ENCODE measurements at regions not wholly inside any gene's neighbourhood (a gene's known extent, or its start where the extent isn't known, plus 50 kb on each side); places are given as distances from the start of the nearest gene placed in this dataset.

DNA sequence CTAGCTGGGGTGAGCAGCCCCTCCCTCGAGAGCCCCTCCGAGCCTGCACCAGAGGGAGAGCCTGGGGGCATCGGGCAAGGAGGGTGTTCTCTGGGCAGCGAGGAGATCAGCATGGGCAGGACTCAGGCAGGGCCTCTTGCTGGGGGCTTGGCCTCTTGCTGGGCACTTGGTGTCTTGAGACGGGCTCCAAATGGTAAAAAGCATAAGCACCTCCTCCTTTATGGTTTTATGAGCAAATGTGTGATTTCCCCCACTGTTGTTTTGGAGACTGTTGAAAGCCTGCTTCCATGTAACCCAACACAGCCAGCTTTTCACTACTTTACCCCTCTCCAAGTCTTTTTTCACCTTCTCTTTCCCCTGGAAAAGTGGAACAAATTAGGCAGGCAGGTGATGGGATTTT lies 239.3 kb downstream of the TLE3 start:
- ChIA-PET CTCF (no interaction called here), POLR2A (no interaction called here)
- TF ChIP-seq, protein P1, sequence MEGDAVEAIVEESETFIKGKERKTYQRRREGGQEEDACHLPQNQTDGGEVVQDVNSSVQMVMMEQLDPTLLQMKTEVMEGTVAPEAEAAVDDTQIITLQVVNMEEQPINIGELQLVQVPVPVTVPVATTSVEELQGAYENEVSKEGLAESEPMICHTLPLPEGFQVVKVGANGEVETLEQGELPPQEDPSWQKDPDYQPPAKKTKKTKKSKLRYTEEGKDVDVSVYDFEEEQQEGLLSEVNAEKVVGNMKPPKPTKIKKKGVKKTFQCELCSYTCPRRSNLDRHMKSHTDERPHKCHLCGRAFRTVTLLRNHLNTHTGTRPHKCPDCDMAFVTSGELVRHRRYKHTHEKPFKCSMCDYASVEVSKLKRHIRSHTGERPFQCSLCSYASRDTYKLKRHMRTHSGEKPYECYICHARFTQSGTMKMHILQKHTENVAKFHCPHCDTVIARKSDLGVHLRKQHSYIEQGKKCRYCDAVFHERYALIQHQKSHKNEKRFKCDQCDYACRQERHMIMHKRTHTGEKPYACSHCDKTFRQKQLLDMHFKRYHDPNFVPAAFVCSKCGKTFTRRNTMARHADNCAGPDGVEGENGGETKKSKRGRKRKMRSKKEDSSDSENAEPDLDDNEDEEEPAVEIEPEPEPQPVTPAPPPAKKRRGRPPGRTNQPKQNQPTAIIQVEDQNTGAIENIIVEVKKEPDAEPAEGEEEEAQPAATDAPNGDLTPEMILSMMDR (IDR thresholded peaks at IDR 0.05; ENCODE audit: insufficient read depth, low read length, missing control alignments) = no peak
- H3K4me3 ChIP-seq (ENCODE audit: low read depth, low read length) = no peak overlapping the region
- no peak for DNase-seq (ENCODE audit: low read depth, low spot score)

DNA sequence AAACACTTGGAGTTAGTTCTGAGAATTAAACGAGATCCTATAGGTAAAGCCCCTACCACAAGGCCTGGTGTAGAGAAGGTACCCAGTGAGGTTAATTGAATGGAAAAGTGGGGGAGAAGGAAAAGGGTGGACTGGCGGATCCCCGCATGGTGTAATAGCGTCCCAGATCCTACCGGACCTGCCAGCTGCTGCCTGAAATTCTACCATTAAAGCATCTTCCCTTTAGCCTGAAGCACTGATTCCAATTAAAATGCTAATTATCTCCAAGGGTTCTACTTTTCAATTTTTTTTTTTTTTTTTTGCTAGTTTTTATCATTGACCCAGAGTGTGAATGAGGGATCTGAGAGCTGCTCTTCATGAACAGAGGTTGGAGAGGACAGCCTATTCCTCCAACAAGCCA lies 237.9 kb downstream of the TLE3 start:
- TF ChIP-seq, protein P1 (IDR thresholded peaks at IDR 0.05; ENCODE audit: insufficient read depth, low read length, missing control alignments) = no peak
- no peak overlapping the region for H3K4me3 ChIP-seq (ENCODE audit: low read depth, low read length)
- CTCF ChIA-PET = no interaction called here
- no peak for DNase-seq (ENCODE audit: low read depth, low spot score)
- POLR2A ChIA-PET = interaction anchor here (0.7 kb wide), 1 partner anchor 15 kb away, joined by 3 read pairs; no protein-coding TSS in a partner anchor

- TF ChIP-seq, protein P1 (IDR thresholded peaks at IDR 0.05; ENCODE audit: insufficient read depth, low read length, missing control alignments) = no peak
- ChIA-PET CTCF (no interaction called here), POLR2A (interaction anchor here (0.7 kb wide), 1 partner anchor 16 kb away, joined by 3 read pairs; no protein-coding TSS in a partner anchor)
- no peak overlapping the region for H3K4me3 ChIP-seq (ENCODE audit: low read depth, low read length)
- DNase-seq (ENCODE audit: low read depth, low spot score) = no peak
Measured at GRCh38 chr15:69860321-69860720, 237.4 kb downstream of the TLE3 start.

- TF ChIP-seq, protein P1 (IDR thresholded peaks at IDR 0.05; ENCODE audit: insufficient read depth, low read length, missing control alignments) = no peak
- CTCF ChIA-PET = no interaction called here
- no peak overlapping the region for H3K4me3 ChIP-seq (ENCODE audit: low read depth, low read length)
- POLR2A ChIA-PET = no interaction called here
- DNase-seq (ENCODE audit: low read depth, low spot score) = no peak
Measured at GRCh38 chr15:69860921-69861320, 236.8 kb downstream of the TLE3 start.

GRCh38 chr15:69861331-69862171 lies 236.2 kb downstream of the TLE3 start:
- ChIA-PET CTCF (no interaction called here), POLR2A (no interaction called here)
- TF ChIP-seq, protein P1 (IDR thresholded peaks at IDR 0.05; ENCODE audit: insufficient read depth, low read length, missing control alignments) = no peak
- no peak for DNase-seq (ENCODE audit: low read depth, low spot score)
- H3K4me3 ChIP-seq (ENCODE audit: low read depth, low read length) = no peak overlapping the region

DNA sequence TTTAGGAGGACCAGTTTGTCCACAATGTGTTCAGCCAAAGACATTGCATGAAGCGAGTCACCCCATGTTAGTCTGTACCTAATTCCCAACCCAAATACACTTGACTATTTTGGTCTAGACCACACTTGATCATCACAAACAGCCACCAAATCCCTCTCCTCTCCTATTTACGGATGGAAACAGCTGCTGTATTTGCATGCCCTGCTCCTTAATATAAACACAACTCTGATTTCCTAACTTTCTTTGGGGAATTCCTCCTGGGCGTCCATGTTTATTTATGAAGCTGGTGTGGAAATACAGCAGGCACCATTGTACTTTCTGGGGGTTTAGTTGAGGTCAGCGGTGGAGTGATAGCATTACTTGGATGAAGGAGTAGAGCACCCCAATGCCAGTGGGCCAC lies 235.2 kb downstream of the TLE3 start:
- ChIA-PET CTCF (interaction anchor here (0.6 to 1.2 kb wide), 3 partner anchors 11 to 69 kb away, joined by 3 to 4 read pairs (median 3); no protein-coding TSS in a partner anchor), POLR2A (no interaction called here)
- no peak for DNase-seq (ENCODE audit: low read depth, low spot score)
- no peak overlapping the region for H3K4me3 ChIP-seq (ENCODE audit: low read depth, low read length)
- TF ChIP-seq, protein P1 (IDR thresholded peaks at IDR 0.05; ENCODE audit: insufficient read depth, low read length, missing control alignments) = no peak
